Trophoblast cell (in vitro differentiated cells and primary cell): ENCODE measurements at regions not wholly inside any gene's neighbourhood (a gene's known extent, or its start where the extent isn't known, plus 50 kb on each side); places are given as distances from the start of the nearest gene placed in this dataset.
"Not testable (repeated sequence)": the region's sequence is repeated elsewhere in the genome, so short reads cannot be mapped to it uniquely, and the experiment has no call there.

ENCODE experiments used
- DNase-seq, 2 donors: peaks; one replicate each; pipeline ENCODE4 v3.0.0-alpha.2; 2016
- H2AFZ ChIP-seq: 2 replicates; pipeline ENCODE4 v1.6.1; 2013; ENCODE audit warnings: low read length, moderate library complexity, mild to moderate bottlenecking; ENCODE audit not compliant: insufficient read depth, poor library complexity
- H2AK5ac ChIP-seq: 2 replicates; pipeline ENCODE4 v1.6.1; 2013; ENCODE audit warnings: mild to moderate bottlenecking, low read length
- H2BK120ac ChIP-seq: 2 replicates; pipeline ENCODE4 v1.6.1; 2013; ENCODE audit warnings: low read length, mild to moderate bottlenecking, moderate library complexity; ENCODE audit not compliant: insufficient read depth, poor library complexity
- H2BK12ac ChIP-seq: 2 replicates; pipeline ENCODE4 v1.6.1; 2013; ENCODE audit warnings: mild to moderate bottlenecking, low read length, moderate library complexity
- H2BK5ac ChIP-seq: 2 replicates; pipeline ENCODE4 v1.6.1; 2013; ENCODE audit warnings: low read length, low read depth, moderate library complexity, mild to moderate bottlenecking; ENCODE audit not compliant: poor library complexity
- H3K14ac ChIP-seq: 2 replicates; pipeline ENCODE4 v1.6.1; 2013; ENCODE audit warnings: mild to moderate bottlenecking, low read length
- H3K18ac ChIP-seq: 2 replicates; pipeline ENCODE4 v1.6.1; 2013; ENCODE audit warnings: mild to moderate bottlenecking, low read length
- H3K23ac ChIP-seq: 2 replicates; pipeline ENCODE4 v1.6.1; 2013; ENCODE audit warnings: low read length
- H3K27ac ChIP-seq: 2 replicates; pipeline ENCODE4 v1.5.1; 2013; ENCODE audit warnings: low read depth, mild to moderate bottlenecking, inconsistent platforms, low read length, moderate library complexity
- H3K27me3 ChIP-seq: 2 replicates; pipeline ENCODE4 v1.6.1; 2013; ENCODE audit warnings: inconsistent platforms, mild to moderate bottlenecking, low read length, moderate library complexity; ENCODE audit not compliant: insufficient read depth
- H3K36me3 ChIP-seq, 2 experiments: 1 replicate in 1 of 2; 2 replicates in 1 of 2; pipeline ENCODE4 v1.6.1; 2013; ENCODE audit warnings: low read length in 2 of 2, mild to moderate bottlenecking in 2 of 2, moderate library complexity in 1 of 2; ENCODE audit not compliant: insufficient read depth in 2 of 2, control insufficient read depth in 1 of 2
- H3K4ac ChIP-seq: 2 replicates; pipeline ENCODE4 v1.6.1; 2013; ENCODE audit warnings: low read depth, mild to moderate bottlenecking, low read length, moderate library complexity
- H3K4me1 ChIP-seq, 2 experiments: 1 replicate in 1 of 2; 2 replicates in 1 of 2; pipeline ENCODE4 v1.6.1; 2013; ENCODE audit warnings: low read length in 2 of 2, mild to moderate bottlenecking in 2 of 2, moderate library complexity in 1 of 2; ENCODE audit not compliant: insufficient read depth in 2 of 2, control insufficient read depth in 1 of 2
- H3K4me2 ChIP-seq: 2 replicates; pipeline ENCODE4 v1.6.1; 2013; ENCODE audit warnings: inconsistent platforms, mild to moderate bottlenecking, low read length, moderate library complexity
- H3K4me3 ChIP-seq: 2 replicates; pipeline ENCODE4 v1.5.1; 2013; ENCODE audit warnings: mild to moderate bottlenecking, low read depth, low read length, inconsistent platforms
- H3K79me1 ChIP-seq: one replicate; pipeline ENCODE4 v1.6.1; 2013; ENCODE audit warnings: low read length
- H3K79me2 ChIP-seq: 2 replicates; pipeline ENCODE4 v1.6.1; 2013; ENCODE audit warnings: low read length, mild to moderate bottlenecking; ENCODE audit not compliant: control insufficient read depth, insufficient read depth, poor library complexity
- H3K9ac ChIP-seq: 2 replicates; pipeline ENCODE4 v1.6.1; 2013; ENCODE audit warnings: mild to moderate bottlenecking, low read length
- H3K9me3 ChIP-seq: 2 replicates; pipeline ENCODE4 v1.6.1; 2013; ENCODE audit warnings: low read depth, mild to moderate bottlenecking, control low read depth, inconsistent platforms, low read length; ENCODE audit not compliant: insufficient read depth
- H4K12ac ChIP-seq: 2 replicates; pipeline ENCODE4 v1.6.1; 2013; ENCODE audit warnings: low read depth, mild to moderate bottlenecking, low read length, moderate library complexity
- H4K8ac ChIP-seq: 2 replicates; pipeline ENCODE4 v1.6.1; 2013; ENCODE audit warnings: low read depth, mild to moderate bottlenecking, low read length, moderate library complexity
- H4K91ac ChIP-seq: one replicate; pipeline ENCODE4 v1.6.1; 2013; ENCODE audit warnings: low read depth, mild to moderate bottlenecking, low read length, moderate library complexity
- WGBS: extraction: QIAGEN DNeasy Blood & Tissue Kit; methylation state at CpG from one replicate; pipeline ENCODE4 v1.1.7; 2013; ENCODE audit warnings: missing lambda C conversion rate; ENCODE audit not compliant: insufficient read length, insufficient coverage; ENCODE audit errors: extremely low coverage; 5-methylcytosine and 5-hydroxymethylcytosine counted together

DNA sequence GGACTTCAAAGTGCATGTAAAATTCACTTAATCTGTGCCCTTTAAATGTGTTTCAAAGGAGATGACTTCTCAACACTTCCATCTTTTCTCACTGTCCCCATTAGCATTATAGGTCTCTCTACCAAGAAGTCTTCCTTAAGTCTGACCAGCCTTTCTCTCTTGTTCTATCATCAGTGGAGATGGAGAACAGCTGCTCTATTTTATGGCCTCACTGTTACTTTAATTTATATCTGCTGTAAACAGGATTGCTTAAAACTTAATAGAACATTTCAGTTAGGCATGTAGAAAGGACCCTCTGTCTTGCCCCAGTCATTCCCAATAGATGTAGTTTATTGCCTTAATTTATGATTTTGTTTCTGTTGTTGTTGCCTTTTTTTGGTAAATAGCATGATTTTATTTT is 86.0 kb upstream of the CDC42EP3 start:
- not testable (repeated sequence) for H3K4me3 ChIP-seq, H3K9me3 ChIP-seq, H3K36me3 ChIP-seq, H2BK12ac ChIP-seq, H3K27ac ChIP-seq, H4K12ac ChIP-seq, H4K8ac ChIP-seq, H3K9ac ChIP-seq, DNase-seq, H3K23ac ChIP-seq, H3K4me2 ChIP-seq, H3K79me2 ChIP-seq, H2AK5ac ChIP-seq, H3K18ac ChIP-seq, H4K91ac ChIP-seq, H2BK5ac ChIP-seq, H3K4ac ChIP-seq, H3K14ac ChIP-seq, H2BK120ac ChIP-seq, H3K4me1 ChIP-seq, H3K79me1 ChIP-seq, H2AFZ ChIP-seq, H3K27me3 ChIP-seq

DNA sequence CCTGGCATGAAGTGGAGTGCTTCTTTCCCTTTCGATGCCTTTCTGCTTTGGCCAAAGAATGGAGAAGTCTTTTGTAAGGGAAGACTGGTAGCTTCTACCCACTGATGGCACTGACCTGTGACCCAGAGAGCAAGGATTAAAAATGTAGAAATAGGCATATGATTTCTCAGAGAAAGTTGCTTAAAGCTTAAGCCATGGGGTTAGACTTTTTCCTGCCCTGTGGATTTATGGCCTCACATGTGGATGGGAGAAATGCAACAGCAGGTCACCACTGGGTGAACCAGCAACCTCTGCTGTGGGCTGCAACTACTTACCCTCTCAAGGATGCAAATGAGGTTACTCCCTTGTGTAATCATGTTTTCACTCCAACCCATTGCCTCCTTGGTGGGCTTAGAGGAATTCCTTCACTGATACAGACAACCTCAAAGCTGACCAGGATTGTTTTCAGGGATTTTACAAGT is 86.7 kb upstream of the CDC42EP3 start:
- H2BK12ac ChIP-seq, H2BK120ac ChIP-seq, H4K12ac ChIP-seq, H3K14ac ChIP-seq, H2BK5ac ChIP-seq, H3K27me3 ChIP-seq, H3K27ac ChIP-seq, H3K36me3 ChIP-seq, H3K4ac ChIP-seq, H3K23ac ChIP-seq, H3K4me3 ChIP-seq, H3K79me1 ChIP-seq, H4K91ac ChIP-seq, DNase-seq, H2AK5ac ChIP-seq, H3K18ac ChIP-seq, H4K8ac ChIP-seq, H3K9me3 ChIP-seq, H3K79me2 ChIP-seq, H3K4me2 ChIP-seq, H2AFZ ChIP-seq, H3K9ac ChIP-seq, H3K4me1 ChIP-seq: not testable (repeated sequence)
- no CpG with 5 or more reads among the region's 1 CpG for WGBS

DNA sequence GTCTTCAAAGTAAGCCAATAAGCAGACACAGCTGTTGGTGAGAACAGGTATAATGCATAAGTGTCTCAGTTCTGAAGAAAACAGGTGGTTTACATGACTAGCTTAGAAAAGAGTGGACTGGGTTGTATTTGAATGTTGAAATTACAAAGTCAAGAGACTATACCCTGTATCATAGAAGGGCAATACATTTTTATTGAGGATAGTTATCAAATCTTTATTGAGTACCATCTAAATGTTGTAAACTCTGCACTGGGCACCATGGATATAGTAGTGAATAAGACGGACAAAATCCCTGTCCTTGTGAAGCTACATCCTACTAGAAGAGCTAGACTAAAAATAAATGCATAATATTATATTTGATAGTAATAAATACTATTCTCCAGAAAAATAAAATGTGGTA is 88.5 kb upstream of the CDC42EP3 start:
- not testable (repeated sequence) for H3K4me2 ChIP-seq, H3K4ac ChIP-seq, H3K4me3 ChIP-seq, H4K91ac ChIP-seq, H3K36me3 ChIP-seq, H4K12ac ChIP-seq, H3K14ac ChIP-seq, H3K18ac ChIP-seq, H2AK5ac ChIP-seq, H2BK5ac ChIP-seq, H4K8ac ChIP-seq, H3K9ac ChIP-seq, H3K79me1 ChIP-seq, H3K27me3 ChIP-seq, H3K4me1 ChIP-seq, H3K27ac ChIP-seq, DNase-seq, H3K23ac ChIP-seq, H3K79me2 ChIP-seq, H2AFZ ChIP-seq, H2BK120ac ChIP-seq, H3K9me3 ChIP-seq, H2BK12ac ChIP-seq
- WGBS, result no CpG with 5 or more reads among the region's 1 CpG

DNA sequence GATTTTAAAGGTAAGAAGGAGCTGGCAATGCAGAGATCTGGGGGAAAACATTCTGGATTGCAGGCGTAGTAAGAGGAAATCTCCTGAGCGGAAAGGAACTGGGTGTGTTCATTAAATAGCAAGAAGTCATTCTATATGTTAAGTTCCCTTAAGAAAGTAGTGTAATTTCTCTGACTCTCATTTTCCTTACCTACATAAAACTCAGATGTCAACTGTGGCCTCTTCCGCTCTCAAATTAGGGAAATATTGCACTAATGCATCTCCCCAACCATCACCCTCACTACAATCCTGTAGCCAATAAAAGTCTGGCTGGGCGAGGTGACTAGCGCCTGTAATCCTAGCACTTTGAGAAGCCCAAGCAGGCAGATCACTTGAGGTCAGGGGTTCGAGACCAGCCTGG is 89.0 kb upstream of the CDC42EP3 start:
- no peak overlapping the region for H3K4me3 ChIP-seq
- no peaks in the 10 kb centered on the region for H3K9me3 ChIP-seq
- no peak overlapping the region for H2AFZ ChIP-seq
- H3K79me2 ChIP-seq, result no peaks in the 10 kb centered on the region
- peaks cover 6% of the 10 kb centered on the region for H3K79me1 ChIP-seq
- H4K91ac ChIP-seq, result peak overlapping the region; percentile 37
- H2BK5ac ChIP-seq, result no peak overlapping the region
- no peak overlapping the region for H2BK12ac ChIP-seq
- H3K18ac ChIP-seq, result no peak overlapping the region
- H3K36me3 ChIP-seq, result no peaks in the 10 kb centered on the region
- DNase-seq, result no peak
- no peak overlapping the region for H3K27ac ChIP-seq
- H3K14ac ChIP-seq, result no peak overlapping the region
- H3K27me3 ChIP-seq, result no peaks in the 10 kb centered on the region
- no peak overlapping the region for H2BK120ac ChIP-seq
- H3K4me2 ChIP-seq, result no peak overlapping the region
- H4K12ac ChIP-seq, result no peak overlapping the region
- no peak overlapping the region for H3K23ac ChIP-seq
- no peak overlapping the region for H3K4ac ChIP-seq
- no peaks in the 10 kb centered on the region for H3K4me1 ChIP-seq
- no CpG with 5 or more reads among the region's 6 CpGs for WGBS
- no peak overlapping the region for H3K9ac ChIP-seq
- H4K8ac ChIP-seq, result no peak overlapping the region
- H2AK5ac ChIP-seq, result peak overlapping the region; percentile 37
